SH-SY5Y (cell line): ENCODE measurements at regions not wholly inside any gene's neighbourhood (a gene's known extent, or its start where the extent isn't known, plus 50 kb on each side); places are given as distances from the start of the nearest gene placed in this dataset.

ENCODE experiments used
- GATA2 ChIP-seq: IDR thresholded peaks from 2 replicates; pipeline ENCODE4 v1.6.1; 2011; ENCODE audit warnings: mild to moderate bottlenecking, low read depth, low read length
- GATA3 ChIP-seq: IDR thresholded peaks from 2 replicates; pipeline ENCODE4 v1.6.1; 2011; ENCODE audit warnings: low read depth, mild to moderate bottlenecking, low read length, moderate library complexity

DNA sequence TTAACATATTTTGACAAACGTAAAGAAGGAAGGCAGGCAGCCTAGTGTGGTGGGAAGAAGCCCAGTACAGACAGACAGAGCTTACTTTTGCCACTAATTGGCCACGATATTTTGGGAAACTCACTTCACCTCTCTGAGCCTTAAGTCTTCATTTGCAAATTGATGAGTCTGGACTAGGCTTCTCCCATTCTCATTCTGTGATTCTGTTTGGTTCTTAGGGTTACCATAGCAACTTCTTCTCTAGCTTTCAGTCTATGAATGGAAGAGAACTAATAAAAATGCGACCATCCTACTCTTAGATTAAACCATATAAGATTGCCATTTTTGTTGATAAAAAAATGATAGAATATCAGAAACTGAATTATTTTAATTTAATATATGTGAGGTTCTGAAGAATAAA is 210.5 kb downstream of the SNAPC1 start:
- no peak for TF ChIP-seq GATA3
- TF ChIP-seq GATA2 = no peak
